K562 (cell line): ENCODE measurements at regions not wholly inside any gene's neighbourhood (a gene's known extent, or its start where the extent isn't known, plus 50 kb on each side); places are given as distances from the start of the nearest gene placed in this dataset.

Experiments used
- ATAC-seq: fragments of 200-7000 bp; cut with Tn5 transposase; 3 replicates; pipeline ENCODE4 v1.9.1; 2020; ENCODE audit warnings: moderate library complexity
- BruUV-seq: library from RNA; stranded (reverse); fragments of 400-500 nt; replicated peaks from 2 replicates; lab custom pipeline; 2021; lab: Mats Ljungman, UMichigan
- CTCF ChIA-PET: fragments of 300-600 bp; formaldehyde crosslinking; extraction: SDS; loops from one replicate; lab custom pipeline; 2021; ENCODE audit warnings: low intra/inter-chr PET ratio; lab: Yijun Ruan, JAX
- POLR2A ChIA-PET: fragments of 300-600, 350-650 bp; sonication (Branson Sonifier 250); formaldehyde crosslinking; extraction: SDS; loops from one replicate; lab custom pipeline; 2021; ENCODE audit warnings: antibody characterized with exemption, inconsistent platforms; lab: Yijun Ruan, JAX
- DNase-seq, 4 experiments: peaks; one replicate each; pipeline versions ENCODE4 v3.0.0 to v3.0.0-alpha.2; 2011 to 2018; ENCODE audit warnings: low spot score in 3 of 4, mixed read lengths in 3 of 4; ENCODE audit errors: extremely low read depth in 1 of 4
- FAIRE-seq: peaks from 2 replicates; lab custom pipeline; 2011; peaks lifted over from hg19 to GRCh38; lab: Jason Lieb, UNC
- H2AFZ ChIP-seq: 2 replicates; pipeline ENCODE4 v1.6.0; 2011; ENCODE audit warnings: low read depth, low read length, control low read depth, inconsistent platforms
- H3K27ac ChIP-seq: fragments of 200-600 bp; 3 replicates; pipeline ENCODE4 v1.8.0; 2011; ENCODE audit warnings: low read depth, mild to moderate bottlenecking, control low read depth, inconsistent platforms, low read length, moderate library complexity, mixed read lengths; ENCODE audit errors: extremely low read depth
- H3K27me3 ChIP-seq, 2 experiments: fragments of 300-600 bp in 1 of 2; 2 replicates in 1 of 2; 3 replicates in 1 of 2; pipeline versions ENCODE4 v1.6.0 to v1.8.0; 2011; ENCODE audit warnings: inconsistent platforms in 2 of 2, low read length in 2 of 2, mild to moderate bottlenecking in 1 of 2, mixed read lengths in 1 of 2, moderate library complexity in 1 of 2; ENCODE audit not compliant: control insufficient read depth in 2 of 2, insufficient read depth in 2 of 2
- H3K36me3 ChIP-seq: fragments of 300-600 bp; 3 replicates; pipeline ENCODE4 v1.8.0; 2011; ENCODE audit warnings: mild to moderate bottlenecking, low read length, inconsistent platforms; ENCODE audit not compliant: control insufficient read depth, insufficient read depth
- H3K4me1 ChIP-seq, 2 experiments: fragments of 200-600 bp in 1 of 2; replicated peaks in 1 of 2; 2 replicates in 1 of 2; 3 replicates in 1 of 2; pipeline versions ENCODE4 v1.5.1 to v1.8.0; 2011; ENCODE audit warnings: inconsistent platforms in 2 of 2, low read length in 2 of 2, mild to moderate bottlenecking in 1 of 2, mixed read lengths in 1 of 2, moderate library complexity in 1 of 2; ENCODE audit not compliant: control insufficient read depth in 2 of 2, insufficient read depth in 2 of 2
- H3K4me2 ChIP-seq: 2 replicates; pipeline ENCODE4 v1.6.1; 2011; ENCODE audit warnings: low read length, control low read depth, inconsistent platforms, mixed read lengths; ENCODE audit not compliant: insufficient read depth
- H3K4me3 ChIP-seq: fragments of 200-600 bp; sonication (generic), shearing (Covaris generic); 2 replicates; pipeline ENCODE4 v1.5.1; 2016; ENCODE audit warnings: control low read depth, inconsistent platforms
- H3K79me2 ChIP-seq: fragments of 200-600 bp; 3 replicates; pipeline ENCODE4 v1.8.0; 2011; ENCODE audit warnings: low read length, inconsistent platforms; ENCODE audit not compliant: control insufficient read depth, insufficient read depth
- H3K9ac ChIP-seq, 2 experiments: 2 replicates each; pipeline versions ENCODE4 v1.6.0 to v1.6.1; 2011; ENCODE audit warnings: low read depth in 2 of 2, low read length in 2 of 2, control low read depth in 1 of 2, inconsistent platforms in 1 of 2, mild to moderate bottlenecking in 1 of 2, mixed read lengths in 1 of 2; ENCODE audit not compliant: insufficient read depth in 1 of 2
- H3K9me1 ChIP-seq: one replicate; pipeline ENCODE4 v1.6.0; 2011; ENCODE audit warnings: inconsistent platforms, mild to moderate bottlenecking, low read length, moderate library complexity; ENCODE audit not compliant: control insufficient read depth, insufficient read depth
- H3K9me3 ChIP-seq: replicated peaks from 2 replicates; pipeline ENCODE4 v1.5.1; 2011; ENCODE audit warnings: low read depth, low read length, inconsistent platforms; ENCODE audit not compliant: control insufficient read depth, insufficient read depth
- H4K20me1 ChIP-seq: replicated peaks from 2 replicates; pipeline ENCODE4 v1.6.1; 2011; ENCODE audit warnings: low read length, inconsistent platforms, mixed read lengths; ENCODE audit not compliant: control insufficient read depth, insufficient read depth
- ADNP ChIP-seq: fragments of 200-800 bp; sonication (Bioruptor generic); IDR thresholded peaks from 2 replicates; pipeline ENCODE4 v1.6.1; 2016; ENCODE audit warnings: missing genetic modification characterization, missing compliant biosample characterization
- BCOR ChIP-seq: fragments of 450-650 bp; IDR thresholded peaks from 2 replicates; pipeline ENCODE4 v1.6.1; 2016
- BRD4 ChIP-seq: fragments of 200-600 bp; sonication (generic); IDR thresholded peaks from 2 replicates; pipeline ENCODE4 v1.6.1; 2017; ENCODE audit warnings: inconsistent platforms
- CC2D1A ChIP-seq: fragments of 450-650 bp; IDR thresholded peaks from 2 replicates; pipeline ENCODE4 v1.6.1; 2017; ENCODE audit warnings: mild to moderate bottlenecking
- CHD4 ChIP-seq: fragments of 200-600 bp; sonication (generic); IDR thresholded peaks from 3 replicates; pipeline ENCODE4 v1.6.1; 2012; ENCODE audit warnings: low read depth, mild to moderate bottlenecking, mixed read lengths, low read length, inconsistent platforms; ENCODE audit not compliant: insufficient read depth, insufficient replicate concordance, poor library complexity, severe bottlenecking
- DACH1 ChIP-seq: fragments of 450-650 bp; IDR thresholded peaks from 2 replicates; pipeline ENCODE4 v1.6.1; 2018; ENCODE audit not compliant: partially characterized antibody
- KDM1A ChIP-seq, 2 experiments: fragments of 450-650 bp; IDR thresholded peaks; 2 replicates each; pipeline ENCODE4 v1.6.1; 2016; ENCODE audit warnings: mild to moderate bottlenecking in 2 of 2
- L3MBTL2 ChIP-seq: fragments of 450-650 bp; IDR thresholded peaks from 2 replicates; pipeline ENCODE4 v1.6.1; 2016; ENCODE audit warnings: mild to moderate bottlenecking, moderate library complexity
- MAZ ChIP-seq, 2 experiments: fragments of 450-650 bp in 1 of 2; sonication (generic) in 1 of 2; formaldehyde crosslinking; IDR thresholded peaks in 1 of 2; conservative IDR thresholded peaks in 1 of 2; 2 replicates each; pipeline versions ENCODE4 v1.4.0 to v1.5.0; 2020; ENCODE audit warnings: mild to moderate bottlenecking in 1 of 2, missing genetic modification reagents in 1 of 2
- MITF ChIP-seq: IDR thresholded peaks from 2 replicates; pipeline ENCODE4 v1.6.1; 2014; ENCODE audit warnings: antibody characterized with exemption
- RBM25 ChIP-seq: fragments of 200-400 bp; formaldehyde crosslinking; IDR thresholded peaks from 2 replicates; pipeline ENCODE4 v1.6.1; 2018; ENCODE audit warnings: low read length, low read depth, moderate library complexity; ENCODE audit not compliant: severe bottlenecking
- ZNF274 ChIP-seq: IDR thresholded peaks from 2 replicates; pipeline ENCODE4 v1.6.1; 2011; ENCODE audit warnings: low read depth, mild to moderate bottlenecking, low read length, moderate library complexity, borderline replicate concordance
- WGBS: fragments of 100-300 bp; shearing (Covaris generic); methylation state at CpG from one replicate; pipeline ENCODE4 v1.1.6; 2016; ENCODE audit warnings: low coverage, mixed read lengths; ENCODE audit not compliant: insufficient coverage; ENCODE audit errors: missing lambda C conversion rate; 5-methylcytosine and 5-hydroxymethylcytosine counted together
- in situ Hi-C: fragments of 300-500 bp; cut with MboI; formaldehyde crosslinking; loops from 4 replicates; pipeline ENCODE4 v1.15.0; 2018; ENCODE audit warnings: inconsistent platforms, mixed read lengths
- intact Hi-C: fragments of 100-400 bp; cut with micrococcal nuclease; formaldehyde crosslinking; loops from 2 replicates; pipeline ENCODE4 v1.14.2; 2022

GRCh38 chr2:111522231-111522768 lies 361.7 kb downstream of the ANAPC1 start:
- in situ Hi-C loops (loop anchor here (25.0 kb wide), 1 partner anchor 190 kb away; no protein-coding TSS in a partner anchor), intact Hi-C loops (no loop called here)
- Histone ChIP-seq H3K27ac (no peak overlapping the region), H2AFZ (peak overlapping the region; percentile 27; the same call in 1 of the 2 replicates), H3K36me3 (no peaks in the 10 kb centered on the region), H3K9me1 (no peaks in the 10 kb centered on the region), H3K27me3 (no peaks in the 10 kb centered on the region), H3K9me3 (no peaks in the 10 kb centered on the region), H4K20me1 (no peaks in the 10 kb centered on the region), H3K4me1 (peaks cover 4 to 6% of the 10 kb centered on the region in 2 experiments; a peak in 4 of 5 replicates), H3K9ac (no peak overlapping the region), H3K4me2 (no peak overlapping the region), H3K4me3 (no peak overlapping the region), H3K79me2 (no peaks in the 10 kb centered on the region)
- DNase-seq (no peak), FAIRE-seq (no peak), ATAC-seq (no peak)
- TF ChIP-seq ADNP (tag), result peak; percentile 72
- peak; percentile 67 for TF ChIP-seq CHD4
- peak in 1 of 2 experiments; percentile 25; a peak in 1 of 4 replicates for TF ChIP-seq KDM1A (IDR thresholded peaks at IDR 0.05)
- TF ChIP-seq BRD4, result no peak
- peak; percentile 86 for TF ChIP-seq RBM25
- TF ChIP-seq CC2D1A, result no peak
- no peak for TF ChIP-seq MAZ (CRISPR knock-in tag; conservative IDR thresholded peaks at IDR 0.05 in 1 of 2, IDR thresholded peaks at IDR 0.05 in 1 of 2)
- no peak for TF ChIP-seq DACH1
- no peak for TF ChIP-seq L3MBTL2
- TF ChIP-seq BCOR, result peak; percentile 41; the same call in 1 of the 2 replicates
- TF ChIP-seq MITF, result no peak
- TF ChIP-seq ZNF274, result no peak
- BruUV-seq, result no TSS peak
- ChIA-PET CTCF (no interaction called here), POLR2A (no interaction called here)
- WGBS, result 20% methylated on average over 5 of the region's 5 CpGs
